Stomach (tissue), 8 donors: ENCODE measurements at regions not wholly inside any gene's neighbourhood (a gene's known extent, or its start where the extent isn't known, plus 50 kb on each side); places are given as distances from the start of the nearest gene placed in this dataset.

ENCODE experiments used
- DNase-seq, 2 donors: peaks; one replicate each; pipeline versions ENCODE4 v3.0.0 to v3.0.0-alpha.2; 2013 to 2019
- H3K27ac ChIP-seq, 5 donors: fragments of 200-600 bp in 4 of 5; sonication (generic) in 4 of 5; one replicate each; pipeline ENCODE4 v1.5.1; 2013 to 2019; ENCODE audit warnings: mild to moderate bottlenecking in 1 of 5, moderate library complexity in 1 of 5
- H3K27me3 ChIP-seq, 3 donors: fragments of 200-600 bp; sonication (generic); one replicate each; pipeline ENCODE4 v1.5.1; 2017 to 2019; ENCODE audit warnings: mixed run types in 1 of 3
- H3K36me3 ChIP-seq, 4 donors: fragments of 200-600 bp; sonication (generic); 1 replicate in 3 of 4; 2 replicates in 1 of 4; pipeline ENCODE4 v1.5.1; 2016 to 2019
- H3K4me1 ChIP-seq, 4 donors: fragments of 200-600 bp; sonication (generic); one replicate each; pipeline ENCODE4 v1.5.1; 2016 to 2019
- H3K4me3 ChIP-seq, 4 donors: fragments of 200-600 bp; sonication (generic) in 3 of 4; one replicate each; pipeline ENCODE4 v1.5.1; 2016 to 2019; ENCODE audit warnings: mild to moderate bottlenecking in 1 of 4
- H3K9me3 ChIP-seq, 4 donors: fragments of 200-600 bp; sonication (generic); one replicate each; pipeline ENCODE4 v1.5.1; 2016 to 2019
- CTCF ChIP-seq, 7 experiments: fragments of 450-650 bp in 4 of 7; fragments of 200-600 bp in 3 of 7; sonication (generic) in 3 of 7; IDR thresholded peaks; one replicate each; pipeline ENCODE4 v1.5.1; 2016 to 2019; ENCODE audit warnings: antibody characterized with exemption in 7 of 7, control low read depth in 2 of 7, mild to moderate bottlenecking in 1 of 7
- EP300 ChIP-seq: sonication (generic); formaldehyde crosslinking; IDR thresholded peaks from one replicate; pipeline ENCODE4 v1.6.1; 2017; ENCODE audit warnings: antibody characterized with exemption
- POLR2A ChIP-seq, 4 donors: fragments of 450-650 bp; IDR thresholded peaks; one replicate each; pipeline ENCODE4 v1.6.1; 2016; ENCODE audit warnings: antibody characterized with exemption in 4 of 4, control low read depth in 2 of 4, mild to moderate bottlenecking in 1 of 4, moderate library complexity in 1 of 4
- POLR2AphosphoS5 ChIP-seq, 3 donors: sonication (generic); formaldehyde crosslinking; IDR thresholded peaks; one replicate each; pipeline ENCODE4 v1.6.1; 2016; ENCODE audit warnings: antibody characterized with exemption in 3 of 3
- WGBS, 5 donors: extraction: QIAGEN DNeasy Blood & Tissue Kit in 3 of 5; methylation state at CpG; one replicate each; pipeline versions ENCODE4 v1.1.5 to v1.1.7; 2013 to 2018; 5-methylcytosine and 5-hydroxymethylcytosine counted together
- intact Hi-C: fragments of 100-400 bp; cut with DNase I; formaldehyde crosslinking; loops from one replicate; pipeline ENCODE4 v1.15.1; 2023; ENCODE audit warnings: low total_unique reads
- donor health status: healthy with polysubstance abuse.
- donor health status: Bipolar disorder and iron deficiency.
- donor health status: healthy.

GRCh38 chr18:53764086-53764485 lies 460.4 kb downstream of the MBD2 start:
- H3K4me3 ChIP-seq: no peak overlapping the region
- no peak for DNase-seq
- H3K36me3 ChIP-seq: no peaks in the 10 kb centered on the region
- 95 to 100% (median 100%) methylated on average over 1 of the region's 1 CpG for WGBS, 5 donors
- H3K9me3 ChIP-seq: peaks cover 0 to 10% (median 0%) of the 10 kb centered on the region in 4 donors
- TF ChIP-seq EP300: no peak
- TF ChIP-seq CTCF (IDR thresholded peaks at IDR 0.05): no peak
- no peak for TF ChIP-seq POLR2A (IDR thresholded peaks at IDR 0.05)
- no peak for TF ChIP-seq POLR2AphosphoS5 (IDR thresholded peaks at IDR 0.05)
- no peaks in the 10 kb centered on the region for H3K4me1 ChIP-seq
- H3K27me3 ChIP-seq: no peaks in the 10 kb centered on the region
- H3K27ac ChIP-seq: no peak overlapping the region
- intact Hi-C loops: no loop called here

- DNase-seq: no peak
- intact Hi-C loops: no loop called here
These were observed 467.1 kb downstream of the MBD2 start for GRCh38 chr18:53757328-53757727.

GRCh38 chr18:53756610-53756972 lies 467.9 kb downstream of the MBD2 start:
- no peaks in the 10 kb centered on the region for H3K9me3 ChIP-seq
- no peak overlapping the region for H3K4me3 ChIP-seq
- no peaks in the 10 kb centered on the region for H3K36me3 ChIP-seq
- peaks cover 3 to 19% (median 17%) of the 10 kb centered on the region in 4 donors for H3K4me1 ChIP-seq
- no peak for TF ChIP-seq EP300
- TF ChIP-seq CTCF (IDR thresholded peaks at IDR 0.05): no peak
- TF ChIP-seq POLR2AphosphoS5 (IDR thresholded peaks at IDR 0.05): no peak
- no peak for TF ChIP-seq POLR2A (IDR thresholded peaks at IDR 0.05)
- DNase-seq: no peak
- WGBS, 5 donors: 43 to 63% (median 50%) methylated on average over 3 of the region's 3 CpGs
- intact Hi-C loops: no loop called here
- no peaks in the 10 kb centered on the region for H3K27me3 ChIP-seq
- H3K27ac ChIP-seq: no peak overlapping the region

More at GRCh38 chr18:53757328-53757727, 467.1 kb downstream of the MBD2 start:
- Histone ChIP-seq H3K36me3 (no peaks in the 10 kb centered on the region), H3K4me3 (no peak overlapping the region), H3K9me3 (no peaks in the 10 kb centered on the region), H3K27me3 (no peaks in the 10 kb centered on the region), H3K27ac (no peak overlapping the region), H3K4me1 (peaks cover 3 to 19% (median 16%) of the 10 kb centered on the region in 4 donors)
- 40 to 55% (median 46%) methylated on average over 2 of the region's 2 CpGs for WGBS, 5 donors
- no peak for TF ChIP-seq POLR2A (IDR thresholded peaks at IDR 0.05)
- TF ChIP-seq POLR2AphosphoS5 (IDR thresholded peaks at IDR 0.05): no peak
- no peak for TF ChIP-seq CTCF (IDR thresholded peaks at IDR 0.05)

- no peaks in the 10 kb centered on the region for H3K27me3 ChIP-seq
- no peaks in the 10 kb centered on the region for H3K36me3 ChIP-seq
- WGBS, 5 donors: 76 to 83% (median 80%) methylated on average over 5 of the region's 5 CpGs
- H3K9me3 ChIP-seq: no peaks in the 10 kb centered on the region
- H3K27ac ChIP-seq: no peak overlapping the region
- DNase-seq: no peak
- H3K4me3 ChIP-seq: no peak overlapping the region
- TF ChIP-seq CTCF (IDR thresholded peaks at IDR 0.05) (no peak), POLR2A (IDR thresholded peaks at IDR 0.05) (no peak), POLR2AphosphoS5 (IDR thresholded peaks at IDR 0.05) (no peak), EP300 (no peak)
- H3K4me1 ChIP-seq: peaks cover 3 to 19% (median 17%) of the 10 kb centered on the region in 4 donors
- intact Hi-C loops: no loop called here
These were observed 468.4 kb downstream of the MBD2 start for GRCh38 chr18:53755914-53756609.
